NCI-H524 (cell line): ENCODE measurements at regions not wholly inside any gene's neighbourhood (a gene's known extent, or its start where the extent isn't known, plus 50 kb on each side); places are given as distances from the start of the nearest gene placed in this dataset.

Experiments
- DNase-seq, 2 experiments: peaks; one replicate each; lab custom pipeline; 2025; lab: John Stamatoyannopoulos, UW

- no peak for DNase-seq
Observed at GRCh38 chr10:61356354-61356753, 96.8 kb downstream of the TMEM26 start.

GRCh38 chr10:61355211-61355610 lies 98.0 kb downstream of the TMEM26 start:
- no peak for DNase-seq

- no peak for DNase-seq
Observed at GRCh38 chr10:61354401-61354975, 98.7 kb downstream of the TMEM26 start.

GRCh38 chr10:61350794-61351193 lies 102.4 kb downstream of the TMEM26 start:
- DNase-seq = no peak

GRCh38 chr10:61350068-61350467 lies 103.1 kb downstream of the TMEM26 start:
- no peak for DNase-seq

- DNase-seq = peak; percentile 26 to 74
Observed at GRCh38 chr10:61346796-61347413, 106.3 kb downstream of the TMEM26 start.

GRCh38 chr10:61343796-61344195 lies 109.4 kb downstream of the TMEM26 start:
- DNase-seq = no peak

GRCh38 chr10:61342858-61343572 lies 110.2 kb downstream of the TMEM26 start:
- DNase-seq = no peak

GRCh38 chr10:61341008-61341407 lies 112.2 kb downstream of the TMEM26 start:
- no peak for DNase-seq

GRCh38 chr10:61338146-61338545 lies 115.0 kb downstream of the TMEM26 start:
- no peak for DNase-seq

- no peak for DNase-seq
Observed at GRCh38 chr10:61337741-61338140, 115.4 kb downstream of the TMEM26 start.

- no peak for DNase-seq
Observed at GRCh38 chr10:61336831-61337230, 116.3 kb downstream of the TMEM26 start.

GRCh38 chr10:61335359-61335758 lies 117.8 kb downstream of the TMEM26 start:
- no peak for DNase-seq

- peak in 1 of 2 experiments; percentile 18 for DNase-seq
Observed at GRCh38 chr10:61332581-61332980, 120.6 kb downstream of the TMEM26 start.

- no peak for DNase-seq
Observed at GRCh38 chr10:61330669-61331068, 122.5 kb downstream of the TMEM26 start.

- no peak for DNase-seq
Observed at GRCh38 chr10:61329854-61330253, 123.3 kb downstream of the TMEM26 start.

- DNase-seq = no peak
Observed at GRCh38 chr10:61325223-61325960, 127.8 kb downstream of the TMEM26 start.

GRCh38 chr10:61323726-61324125 lies 129.5 kb downstream of the TMEM26 start:
- DNase-seq = no peak

GRCh38 chr10:61321041-61321857 lies 131.9 kb downstream of the TMEM26 start:
- no peak for DNase-seq

GRCh38 chr10:61320257-61320587 lies 133.0 kb downstream of the TMEM26 start:
- no peak for DNase-seq

- no peak for DNase-seq
Observed at GRCh38 chr10:61319386-61320256, 133.6 kb downstream of the TMEM26 start.
